GM10266 (cell line): ENCODE measurements at regions not wholly inside any gene's neighbourhood (a gene's known extent, or its start where the extent isn't known, plus 50 kb on each side); places are given as distances from the start of the nearest gene placed in this dataset.
"Not testable (repeated sequence)": the region's sequence is repeated elsewhere in the genome, so short reads cannot be mapped to it uniquely, and the experiment has no call there.

Experiments used
- DNase-seq: peaks from one replicate; pipeline ENCODE4 v3.0.0; 2012; ENCODE audit errors: extremely low spot score
- TF ChIP-seq, protein P1 (sequence below): IDR thresholded peaks from 2 replicates; pipeline ENCODE4 v1.5.1; 2012; ENCODE audit warnings: mild to moderate bottlenecking, low read depth; ENCODE audit not compliant: control insufficient read depth, insufficient read depth; ENCODE audit errors: missing control alignments

- DNase-seq = no peak
These were observed 82.7 kb upstream of the NAA35 start for GRCh38 chr9:85858056-85858750.

GRCh38 chr9:85859765-85860164, 81.2 kb upstream of the NAA35 start:
- TF ChIP-seq, protein P1, sequence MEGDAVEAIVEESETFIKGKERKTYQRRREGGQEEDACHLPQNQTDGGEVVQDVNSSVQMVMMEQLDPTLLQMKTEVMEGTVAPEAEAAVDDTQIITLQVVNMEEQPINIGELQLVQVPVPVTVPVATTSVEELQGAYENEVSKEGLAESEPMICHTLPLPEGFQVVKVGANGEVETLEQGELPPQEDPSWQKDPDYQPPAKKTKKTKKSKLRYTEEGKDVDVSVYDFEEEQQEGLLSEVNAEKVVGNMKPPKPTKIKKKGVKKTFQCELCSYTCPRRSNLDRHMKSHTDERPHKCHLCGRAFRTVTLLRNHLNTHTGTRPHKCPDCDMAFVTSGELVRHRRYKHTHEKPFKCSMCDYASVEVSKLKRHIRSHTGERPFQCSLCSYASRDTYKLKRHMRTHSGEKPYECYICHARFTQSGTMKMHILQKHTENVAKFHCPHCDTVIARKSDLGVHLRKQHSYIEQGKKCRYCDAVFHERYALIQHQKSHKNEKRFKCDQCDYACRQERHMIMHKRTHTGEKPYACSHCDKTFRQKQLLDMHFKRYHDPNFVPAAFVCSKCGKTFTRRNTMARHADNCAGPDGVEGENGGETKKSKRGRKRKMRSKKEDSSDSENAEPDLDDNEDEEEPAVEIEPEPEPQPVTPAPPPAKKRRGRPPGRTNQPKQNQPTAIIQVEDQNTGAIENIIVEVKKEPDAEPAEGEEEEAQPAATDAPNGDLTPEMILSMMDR = no peak
- no peak for DNase-seq

More at GRCh38 chr9:85858056-85858750, 82.7 kb upstream of the NAA35 start:
- TF ChIP-seq, protein P1 = no peak

- not testable (repeated sequence) for DNase-seq
These were observed 79.1 kb upstream of the NAA35 start for GRCh38 chr9:85861882-85862281.

- TF ChIP-seq, protein P1 = no peak
- no peak for DNase-seq
These were observed 77.1 kb upstream of the NAA35 start for GRCh38 chr9:85863875-85864274.

GRCh38 chr9:85871008-85871407, 69.9 kb upstream of the NAA35 start:
- TF ChIP-seq, protein P1 = no peak
- DNase-seq = no peak

- DNase-seq = not testable (repeated sequence)
These were observed 69.3 kb upstream of the NAA35 start for GRCh38 chr9:85871683-85872082.

- no peak for DNase-seq
- TF ChIP-seq, protein P1 = no peak
These were observed 68.5 kb upstream of the NAA35 start for GRCh38 chr9:85872463-85872862.

GRCh38 chr9:85876628-85877027, 64.3 kb upstream of the NAA35 start:
- no peak for DNase-seq
- TF ChIP-seq, protein P1 = no peak

- DNase-seq = not testable (repeated sequence)
These were observed 61.9 kb upstream of the NAA35 start for GRCh38 chr9:85878872-85879597.

GRCh38 chr9:85880507-85880906, 60.4 kb upstream of the NAA35 start:
- DNase-seq = not testable (repeated sequence)
